Retinal pigment epithelial cell (primary cell): ENCODE measurements at regions not wholly inside any gene's neighbourhood (a gene's known extent, or its start where the extent isn't known, plus 50 kb on each side); places are given as distances from the start of the nearest gene placed in this dataset.

Source experiments
- DNase-seq: peaks from one replicate; pipeline ENCODE4 v3.0.0-alpha.2; 2010; ENCODE audit warnings: low read depth
- H3K4me3 ChIP-seq: 2 replicates; pipeline ENCODE4 v1.5.1; 2011; ENCODE audit warnings: mild to moderate bottlenecking, low read length, control low read depth, moderate library complexity
- CTCF ChIP-seq: conservative IDR thresholded peaks from 2 replicates; pipeline ENCODE4 v1.5.1; 2011; ENCODE audit warnings: low read depth, low read length, control low read depth, inconsistent platforms

DNA sequence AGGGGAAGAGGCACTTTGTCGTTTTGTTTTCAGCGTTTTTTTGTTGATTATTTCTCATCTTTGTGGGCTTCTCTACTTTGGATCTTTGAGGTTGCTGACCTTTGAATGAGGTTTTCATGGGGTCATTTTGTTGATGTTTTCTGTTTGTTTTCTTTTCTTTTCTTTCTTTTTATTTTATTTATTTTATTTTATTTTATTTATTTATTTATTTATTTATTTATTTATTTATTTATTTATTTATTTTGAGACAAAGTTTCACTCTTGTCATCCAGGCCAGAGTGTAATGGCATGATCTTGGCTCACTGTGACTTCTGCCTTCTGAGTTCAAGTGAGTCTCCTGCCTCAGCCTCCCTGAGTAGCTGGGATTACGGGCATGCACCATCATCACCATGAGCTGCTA is 946.7 kb downstream of the TLE4 start:
- TF ChIP-seq CTCF = no peak
- H3K4me3 ChIP-seq = no peak overlapping the region
- DNase-seq = no peak

GRCh38 chr9:80516679-80517078 is 944.9 kb downstream of the TLE4 start:
- no peak overlapping the region for H3K4me3 ChIP-seq
- no peak for DNase-seq
- no peak for TF ChIP-seq CTCF

DNA sequence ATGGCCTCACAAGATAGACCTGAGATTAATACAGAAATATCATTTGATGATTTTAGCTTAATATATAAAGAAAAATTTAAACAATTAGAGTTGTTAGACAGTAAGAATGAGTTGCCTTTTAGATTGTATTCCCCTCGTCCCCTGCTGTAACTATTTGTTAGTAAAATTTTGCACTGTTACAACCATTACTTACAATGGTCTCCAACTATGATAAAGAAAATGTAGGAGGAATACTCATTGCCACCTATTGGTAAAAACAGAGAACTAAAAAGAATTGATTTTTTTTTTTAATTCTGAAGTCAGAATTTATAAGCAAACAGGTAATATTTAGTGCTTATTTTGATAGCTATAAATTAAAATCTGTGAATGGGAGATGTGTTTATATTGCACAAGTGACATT is 937.6 kb downstream of the TLE4 start:
- no peak for DNase-seq
- H3K4me3 ChIP-seq = no peak overlapping the region
- TF ChIP-seq CTCF = peak; percentile 11

DNA sequence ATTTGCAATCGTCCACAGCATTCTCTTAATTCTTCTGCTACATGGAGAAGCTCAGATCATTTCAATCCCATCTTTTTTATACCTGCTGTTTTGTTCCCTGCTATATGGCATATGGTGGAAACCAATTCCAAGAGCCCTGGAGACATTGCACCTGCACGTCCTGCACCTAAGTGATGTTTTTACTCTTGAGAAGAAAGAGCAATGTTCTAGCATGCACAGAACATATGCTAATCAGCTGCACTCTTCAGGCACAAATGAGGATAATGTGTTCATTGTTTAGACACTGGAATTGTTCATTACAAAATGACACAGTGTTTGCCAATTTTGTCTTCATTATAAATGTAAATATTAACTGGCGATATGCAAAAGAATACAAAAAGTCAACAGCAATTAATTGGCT is 935.8 kb downstream of the TLE4 start:
- no peak for DNase-seq
- no peak for TF ChIP-seq CTCF
- H3K4me3 ChIP-seq = no peak overlapping the region

DNA sequence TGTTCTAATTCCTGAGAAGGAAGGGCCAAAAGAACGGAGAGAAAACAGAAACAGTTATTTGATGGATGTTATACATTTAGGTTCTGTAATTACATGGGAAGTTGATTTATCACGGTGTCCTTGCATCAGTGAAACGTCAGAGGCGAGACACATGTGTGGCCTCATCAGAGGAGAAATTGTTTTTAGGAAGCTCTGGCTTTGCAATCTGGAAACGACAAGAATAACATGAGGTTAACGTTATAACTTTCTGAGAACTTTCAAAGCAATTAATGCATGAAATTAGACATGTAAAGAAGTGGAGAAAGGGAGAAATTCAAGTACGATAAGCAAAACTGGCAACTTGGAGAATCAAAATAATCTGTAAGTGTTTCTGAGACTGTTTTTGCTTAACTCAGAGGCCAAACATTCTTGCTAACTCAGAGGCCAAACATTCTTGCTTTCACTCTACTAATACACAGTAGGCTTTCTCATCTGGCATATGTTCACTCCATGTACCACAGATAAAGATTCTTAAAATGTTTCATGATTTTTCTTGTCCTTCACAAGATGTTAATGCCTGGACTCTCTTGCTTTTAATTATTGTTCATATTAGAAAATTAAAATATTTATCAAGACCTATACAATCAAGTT is 933.0 kb downstream of the TLE4 start:
- no peak overlapping the region for H3K4me3 ChIP-seq
- no peak for TF ChIP-seq CTCF
- DNase-seq = no peak

DNA sequence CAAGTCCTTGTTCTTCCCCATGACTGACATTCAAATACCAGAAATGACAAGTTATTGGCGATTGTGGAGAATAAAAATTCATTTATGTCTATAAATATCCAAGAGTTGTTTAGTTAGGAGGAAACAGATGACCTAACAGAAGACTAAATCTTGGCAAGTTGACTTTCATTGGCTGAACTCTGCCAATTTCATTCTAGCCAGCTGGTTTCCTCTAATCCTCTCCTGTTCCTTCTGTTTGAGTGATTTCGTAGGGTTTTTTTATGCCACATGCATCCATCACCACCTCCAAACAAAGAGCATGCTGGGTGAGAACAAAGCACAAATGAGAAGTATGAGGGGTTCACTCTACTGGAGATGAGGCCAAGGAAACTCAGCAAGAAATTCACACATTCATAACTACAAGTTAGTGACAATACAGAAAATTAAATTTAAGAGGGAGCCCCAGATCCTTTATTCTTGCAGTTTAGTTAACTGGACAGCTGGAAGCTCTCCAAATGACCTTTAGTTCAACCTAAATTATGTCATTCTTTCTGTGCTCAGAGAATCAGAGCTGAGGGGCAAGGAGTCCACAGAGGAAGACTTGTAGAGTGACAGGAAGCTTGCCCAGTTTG is 932.0 kb downstream of the TLE4 start:
- H3K4me3 ChIP-seq = no peak overlapping the region
- no peak for TF ChIP-seq CTCF
- peak; percentile 67 for DNase-seq

DNA sequence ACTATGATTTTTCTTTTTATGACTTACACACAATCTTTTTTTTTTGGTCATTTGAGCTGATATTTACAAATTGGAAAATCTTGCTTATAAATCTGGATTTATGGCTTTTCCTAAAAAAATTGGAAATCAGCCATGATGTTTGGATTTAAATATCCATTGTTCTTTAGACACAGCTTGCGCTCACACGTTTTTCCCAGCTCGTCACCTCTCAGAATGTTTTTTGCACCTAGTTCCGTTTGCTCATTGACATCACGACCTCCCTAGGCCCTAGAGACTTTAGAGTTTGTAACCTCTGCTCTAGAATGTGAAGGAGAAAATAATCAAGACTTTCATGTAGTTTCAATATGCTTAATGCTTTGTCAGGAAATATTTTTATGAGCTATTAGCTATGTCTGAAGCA is 930.5 kb downstream of the TLE4 start:
- no peak for DNase-seq
- TF ChIP-seq CTCF = no peak
- no peak overlapping the region for H3K4me3 ChIP-seq
